ENCODE measurements at regions not wholly inside any gene's neighbourhood (a gene's known extent, or its start where the extent isn't known, plus 50 kb on each side); places are given as distances from the start of the nearest gene placed in this dataset.

DNA sequence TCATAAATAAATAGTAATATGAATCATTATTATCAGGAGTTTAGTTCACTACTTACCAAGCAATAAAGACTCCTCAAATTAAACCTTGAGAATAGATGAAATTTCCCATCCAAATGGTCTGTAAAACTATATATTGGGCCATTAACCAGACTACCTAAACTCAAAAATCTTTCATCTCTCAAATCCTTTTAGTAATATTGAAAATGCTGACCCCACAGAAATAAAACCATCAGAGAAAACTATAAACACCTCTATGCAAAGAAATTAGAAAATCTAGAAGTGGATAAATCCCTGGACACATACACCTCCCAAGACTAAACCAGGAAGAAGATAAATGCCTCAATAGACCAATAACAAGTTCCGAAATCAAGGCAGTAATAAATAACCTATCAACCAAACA, 723.2 kb downstream of the TLE4 start:
- TF ChIP-seq, protein P1, sequence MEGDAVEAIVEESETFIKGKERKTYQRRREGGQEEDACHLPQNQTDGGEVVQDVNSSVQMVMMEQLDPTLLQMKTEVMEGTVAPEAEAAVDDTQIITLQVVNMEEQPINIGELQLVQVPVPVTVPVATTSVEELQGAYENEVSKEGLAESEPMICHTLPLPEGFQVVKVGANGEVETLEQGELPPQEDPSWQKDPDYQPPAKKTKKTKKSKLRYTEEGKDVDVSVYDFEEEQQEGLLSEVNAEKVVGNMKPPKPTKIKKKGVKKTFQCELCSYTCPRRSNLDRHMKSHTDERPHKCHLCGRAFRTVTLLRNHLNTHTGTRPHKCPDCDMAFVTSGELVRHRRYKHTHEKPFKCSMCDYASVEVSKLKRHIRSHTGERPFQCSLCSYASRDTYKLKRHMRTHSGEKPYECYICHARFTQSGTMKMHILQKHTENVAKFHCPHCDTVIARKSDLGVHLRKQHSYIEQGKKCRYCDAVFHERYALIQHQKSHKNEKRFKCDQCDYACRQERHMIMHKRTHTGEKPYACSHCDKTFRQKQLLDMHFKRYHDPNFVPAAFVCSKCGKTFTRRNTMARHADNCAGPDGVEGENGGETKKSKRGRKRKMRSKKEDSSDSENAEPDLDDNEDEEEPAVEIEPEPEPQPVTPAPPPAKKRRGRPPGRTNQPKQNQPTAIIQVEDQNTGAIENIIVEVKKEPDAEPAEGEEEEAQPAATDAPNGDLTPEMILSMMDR (IDR thresholded peaks at IDR 0.05) = no peak
- no peak for TF ChIP-seq POLR2A (IDR thresholded peaks at IDR 0.05)

Measured in upper lobe of left lung (tissue), 4 donors.